ENCODE measurements at regions not wholly inside any gene's neighbourhood (a gene's known extent, or its start where the extent isn't known, plus 50 kb on each side); places are given as distances from the start of the nearest gene placed in this dataset.

- H3K4me1 ChIP-seq, result no peaks in the 10 kb centered on the region
- FAIRE-seq (no peak), DNase-seq (ENCODE audit: low read depth in 1 of 2, low spot score in 1 of 2) (no peak), ATAC-seq (no peak)
- H3K4me2 ChIP-seq, result no peak overlapping the region
- no peak overlapping the region for H3K4me3 ChIP-seq
- no peaks in the 10 kb centered on the region for H3K9me3 ChIP-seq
- ChIA-PET POLR2A (no interaction called here), CTCF (no interaction called here)
- H3K27ac ChIP-seq, result no peak overlapping the region
- 2% methylated on average over 1 of the region's 1 CpG for WGBS (ENCODE audit: missing lambda C conversion rate)
- TF ChIP-seq PHF8 (IDR thresholded peaks at IDR 0.05; ENCODE audit: borderline replicate concordance, low read depth), result no peak
- no peak for TF ChIP-seq TFCP2L1 (CRISPR knock-in tag; IDR thresholded peaks at IDR 0.05)
- no peak for TF ChIP-seq TP53 (CRISPR knock-in tag; IDR thresholded peaks at IDR 0.05)
- no peak for TF ChIP-seq ATOH8 (CRISPR knock-in tag; IDR thresholded peaks at IDR 0.05; ENCODE audit: low read depth)
- no peak for TF ChIP-seq MAZ (IDR thresholded peaks at IDR 0.05; ENCODE audit: borderline replicate concordance, low read depth, low read length)
Observed at GRCh38 chrX:25869761-25870160, 268.4 kb upstream of the MAGEB18 start.

DNA sequence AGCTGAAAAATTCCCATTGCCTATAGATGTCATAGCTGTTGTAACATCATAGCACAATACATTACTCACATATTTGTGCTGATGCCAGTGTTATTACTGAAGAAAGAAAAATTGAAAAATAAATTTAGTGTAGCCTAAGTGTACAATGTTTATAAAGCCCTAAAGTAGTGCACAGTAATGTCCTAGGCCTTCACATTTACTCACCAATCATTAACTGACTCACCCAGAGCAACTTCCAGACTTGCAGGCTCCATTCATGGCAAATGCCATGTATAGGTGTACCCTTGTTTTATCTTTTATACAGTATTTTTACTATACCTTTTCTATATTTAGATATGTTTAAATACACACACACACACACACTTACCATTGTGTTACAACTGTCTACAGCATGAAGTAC is 265.4 kb upstream of the MAGEB18 start:
- FAIRE-seq (no peak), ATAC-seq (no peak)

GRCh38 chrX:25873196-25873595 is 264.9 kb upstream of the MAGEB18 start:
- 0% methylated on average over 2 of the region's 2 CpGs for whole genome bisulfite sequencing (ENCODE audit: missing lambda C conversion rate)

More for the DNA sequence above, 265.4 kb upstream of the MAGEB18 start:
- Histone ChIP-seq H3K27ac (no peak overlapping the region), H3K4me3 (no peak overlapping the region), H3K4me1 (no peaks in the 10 kb centered on the region), H3K9me3 (no peaks in the 10 kb centered on the region), H3K4me2 (no peak overlapping the region)
- TF ChIP-seq CHD4 (IDR thresholded peaks at IDR 0.05; ENCODE audit: borderline replicate concordance), result no peak
- no peak for TF ChIP-seq MAFK (IDR thresholded peaks at IDR 0.05; ENCODE audit: partially characterized antibody)
- ChIA-PET CTCF (no interaction called here), POLR2A (no interaction called here)
- no peak for DNase-seq (ENCODE audit: low read depth in 1 of 2, low spot score in 1 of 2)

More at GRCh38 chrX:25873196-25873595, 264.9 kb upstream of the MAGEB18 start:
- Histone ChIP-seq H3K27ac (no peak overlapping the region), H3K4me3 (no peak overlapping the region), H3K4me1 (no peaks in the 10 kb centered on the region), H3K4me2 (no peak overlapping the region), H3K9me3 (no peaks in the 10 kb centered on the region)
- no peak for TF ChIP-seq ZFP36 (IDR thresholded peaks at IDR 0.05; ENCODE audit: borderline replicate concordance, partially characterized antibody)
- TF ChIP-seq, protein P1, sequence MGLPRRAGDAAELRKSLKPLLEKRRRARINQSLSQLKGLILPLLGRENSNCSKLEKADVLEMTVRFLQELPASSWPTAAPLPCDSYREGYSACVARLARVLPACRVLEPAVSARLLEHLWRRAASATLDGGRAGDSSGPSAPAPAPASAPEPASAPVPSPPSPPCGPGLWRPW (IDR thresholded peaks at IDR 0.05), result no peak
- no peak for TF ChIP-seq TP53 (CRISPR knock-in tag; IDR thresholded peaks at IDR 0.05)
- no peak for TF ChIP-seq NPAS2 (CRISPR knock-in tag; IDR thresholded peaks at IDR 0.05; ENCODE audit: borderline replicate concordance)
- TF ChIP-seq RCOR1 (IDR thresholded peaks at IDR 0.05; ENCODE audit: low read depth, low read length), result no peak
- TF ChIP-seq, protein P2, sequence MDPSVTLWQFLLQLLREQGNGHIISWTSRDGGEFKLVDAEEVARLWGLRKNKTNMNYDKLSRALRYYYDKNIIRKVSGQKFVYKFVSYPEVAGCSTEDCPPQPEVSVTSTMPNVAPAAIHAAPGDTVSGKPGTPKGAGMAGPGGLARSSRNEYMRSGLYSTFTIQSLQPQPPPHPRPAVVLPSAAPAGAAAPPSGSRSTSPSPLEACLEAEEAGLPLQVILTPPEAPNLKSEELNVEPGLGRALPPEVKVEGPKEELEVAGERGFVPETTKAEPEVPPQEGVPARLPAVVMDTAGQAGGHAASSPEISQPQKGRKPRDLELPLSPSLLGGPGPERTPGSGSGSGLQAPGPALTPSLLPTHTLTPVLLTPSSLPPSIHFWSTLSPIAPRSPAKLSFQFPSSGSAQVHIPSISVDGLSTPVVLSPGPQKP (IDR thresholded peaks at IDR 0.05; ENCODE audit: low read depth, low read length), result no peak
- no peak for TF ChIP-seq NFE2L2 (conservative IDR thresholded peaks at IDR 0.05; ENCODE audit: low read length)
- no peak for TF ChIP-seq HEYL (CRISPR knock-in tag; IDR thresholded peaks at IDR 0.05)
- no peak for TF ChIP-seq FOXS1 (CRISPR knock-in tag; IDR thresholded peaks at IDR 0.05)
- TF ChIP-seq HOXA7 (CRISPR knock-in tag; IDR thresholded peaks at IDR 0.05), result no peak
- no peak for TF ChIP-seq EP300 (IDR thresholded peaks at IDR 0.05)
- TF ChIP-seq POLR2AphosphoS2 (conservative IDR thresholded peaks at IDR 0.05; ENCODE audit: low read length), result no peak
- no peak for TF ChIP-seq GATA3 (IDR thresholded peaks at IDR 0.05; ENCODE audit: borderline replicate concordance)
- TF ChIP-seq EHMT2 (IDR thresholded peaks at IDR 0.05; ENCODE audit: low read depth), result no peak
- no peak for TF ChIP-seq ATOH8 (CRISPR knock-in tag; IDR thresholded peaks at IDR 0.05; ENCODE audit: low read depth)
- no peak for TF ChIP-seq CHD2 (IDR thresholded peaks at IDR 0.05; ENCODE audit: low read length, partially characterized antibody)
- no peak for TF ChIP-seq ESRRA (IDR thresholded peaks at IDR 0.05; ENCODE audit: borderline replicate concordance, low read length)
- TF ChIP-seq, protein P3, sequence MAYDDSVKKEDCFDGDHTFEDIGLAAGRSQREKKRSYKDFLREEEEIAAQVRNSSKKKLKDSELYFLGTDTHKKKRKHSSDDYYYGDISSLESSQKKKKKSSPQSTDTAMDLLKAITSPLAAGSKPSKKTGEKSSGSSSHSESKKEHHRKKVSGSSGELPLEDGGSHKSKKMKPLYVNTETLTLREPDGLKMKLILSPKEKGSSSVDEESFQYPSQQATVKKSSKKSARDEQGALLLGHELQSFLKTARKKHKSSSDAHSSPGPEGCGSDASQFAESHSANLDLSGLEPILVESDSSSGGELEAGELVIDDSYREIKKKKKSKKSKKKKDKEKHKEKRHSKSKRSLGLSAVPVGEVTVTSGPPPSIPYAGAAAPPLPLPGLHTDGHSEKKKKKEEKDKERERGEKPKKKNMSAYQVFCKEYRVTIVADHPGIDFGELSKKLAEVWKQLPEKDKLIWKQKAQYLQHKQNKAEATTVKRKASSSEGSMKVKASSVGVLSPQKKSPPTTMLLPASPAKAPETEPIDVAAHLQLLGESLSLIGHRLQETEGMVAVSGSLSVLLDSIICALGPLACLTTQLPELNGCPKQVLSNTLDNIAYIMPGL (CRISPR knock-in tag; IDR thresholded peaks at IDR 0.05; ENCODE audit: borderline replicate concordance), result no peak
- POLR2A ChIA-PET, result no interaction called here
- FAIRE-seq (peak; percentile 72), ATAC-seq (no peak), DNase-seq (ENCODE audit: low read depth in 1 of 2, low spot score in 1 of 2) (no peak)
- CTCF ChIA-PET, result no interaction called here
